ENCODE measurements at regions not wholly inside any gene's neighbourhood (a gene's known extent, or its start where the extent isn't known, plus 50 kb on each side); places are given as distances from the start of the nearest gene placed in this dataset.
"Not testable (repeated sequence)": the region's sequence is repeated elsewhere in the genome, so short reads cannot be mapped to it uniquely, and the experiment has no call there.

GRCh38 chr7:124201768-124202349 lies 169.0 kb upstream of the TMEM229A start:
- ATAC-seq: no peak
- intact Hi-C loops (cut with DNase I): no loop called here

DNA sequence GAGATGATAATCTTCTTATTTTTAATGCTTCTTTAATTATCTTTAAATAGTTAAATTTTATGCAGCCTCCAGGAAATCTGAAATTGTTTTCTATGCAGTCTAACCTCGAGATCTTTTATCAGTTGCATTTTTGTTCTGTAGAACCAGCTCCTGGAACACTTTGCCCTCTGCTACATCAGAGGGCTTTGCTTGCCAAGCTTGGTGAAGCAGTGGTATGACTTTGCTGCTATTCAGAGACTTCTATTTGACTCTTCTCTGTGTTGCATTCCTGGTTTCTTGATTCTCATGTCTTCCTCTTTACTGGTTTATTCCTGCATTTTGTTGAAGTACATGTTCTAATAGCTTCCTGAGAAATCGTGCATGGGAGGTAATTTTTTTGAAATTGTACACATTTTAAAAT lies 163.7 kb upstream of the TMEM229A start:
- DNase-seq (no peak), ATAC-seq (no peak)
- intact Hi-C loops (cut with DNase I): no loop called here

More at GRCh38 chr7:124201768-124202349, 169.0 kb upstream of the TMEM229A start:
- DNase-seq: no peak

GRCh38 chr7:124192885-124193284 lies 160.0 kb upstream of the TMEM229A start:
- ATAC-seq (no peak), DNase-seq (no peak)
- intact Hi-C loops (cut with DNase I): no loop called here

DNA sequence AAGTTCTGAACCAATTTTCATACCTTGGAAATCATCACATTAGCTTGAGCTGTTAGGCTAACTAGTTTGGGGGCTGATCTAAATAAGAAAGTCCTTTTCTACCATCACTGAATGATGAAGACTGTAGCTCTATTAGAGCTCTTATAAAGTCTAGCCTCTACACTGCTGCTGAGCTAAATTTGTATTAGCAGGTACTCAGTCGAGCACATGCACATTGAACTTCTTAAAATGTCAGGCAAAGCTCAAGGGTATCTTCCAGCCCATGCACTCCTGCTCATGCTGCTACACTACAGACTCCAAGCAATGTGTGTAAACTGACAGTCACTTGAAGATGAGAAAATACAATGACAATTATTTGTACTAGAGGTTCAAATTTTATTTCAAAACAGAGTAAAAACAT lies 158.8 kb upstream of the TMEM229A start:
- intact Hi-C loops (cut with DNase I): no loop called here
- DNase-seq (no peak), ATAC-seq (no peak)

DNA sequence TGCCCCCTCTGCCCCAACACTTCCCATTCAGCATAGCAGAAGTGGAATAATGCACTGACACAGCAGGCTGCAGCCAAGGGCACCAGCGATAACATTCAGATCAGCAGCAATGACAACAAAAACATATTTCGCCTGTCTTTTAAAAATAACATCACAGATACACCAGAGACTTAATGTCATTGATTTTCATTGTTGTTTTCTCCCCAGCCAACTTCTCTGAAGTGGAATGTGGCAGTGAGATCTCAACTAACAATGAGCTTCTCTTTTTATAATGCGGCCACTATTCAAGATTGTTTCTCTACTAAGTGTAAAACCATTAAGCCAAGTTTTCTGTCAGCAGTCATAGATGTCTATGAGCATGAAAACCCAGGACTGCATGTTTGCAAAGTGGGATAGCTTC lies 158.2 kb upstream of the TMEM229A start:
- intact Hi-C loops (cut with DNase I): no loop called here
- ATAC-seq (no peak), DNase-seq (no peak)

- intact Hi-C loops (cut with DNase I): no loop called here
Measured at GRCh38 chr7:124188576-124188975, 155.7 kb upstream of the TMEM229A start.

DNA sequence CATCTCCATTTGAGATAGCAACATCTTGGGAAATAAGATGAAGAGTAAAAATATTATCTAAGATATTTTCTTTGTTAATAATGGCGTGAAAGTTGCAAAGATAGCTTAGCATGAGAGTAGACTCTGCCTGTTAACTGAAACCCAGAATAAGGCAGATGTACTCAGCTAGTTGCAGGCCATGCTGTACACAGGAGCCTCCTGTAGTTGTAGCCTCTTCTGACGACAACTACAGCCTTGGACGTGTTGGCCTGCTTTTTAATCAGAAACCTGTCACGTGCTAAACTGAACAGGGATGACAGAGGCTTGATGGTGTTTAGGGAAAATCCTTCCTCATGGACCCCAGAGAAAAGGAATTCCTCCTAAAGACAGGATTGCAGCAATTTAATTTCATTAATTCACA lies 155.1 kb upstream of the TMEM229A start:
- DNase-seq: no peak
- intact Hi-C loops (cut with DNase I): no loop called here
- no peak for ATAC-seq

More at GRCh38 chr7:124188576-124188975, 155.7 kb upstream of the TMEM229A start:
- ATAC-seq: no peak
- DNase-seq: no peak

DNA sequence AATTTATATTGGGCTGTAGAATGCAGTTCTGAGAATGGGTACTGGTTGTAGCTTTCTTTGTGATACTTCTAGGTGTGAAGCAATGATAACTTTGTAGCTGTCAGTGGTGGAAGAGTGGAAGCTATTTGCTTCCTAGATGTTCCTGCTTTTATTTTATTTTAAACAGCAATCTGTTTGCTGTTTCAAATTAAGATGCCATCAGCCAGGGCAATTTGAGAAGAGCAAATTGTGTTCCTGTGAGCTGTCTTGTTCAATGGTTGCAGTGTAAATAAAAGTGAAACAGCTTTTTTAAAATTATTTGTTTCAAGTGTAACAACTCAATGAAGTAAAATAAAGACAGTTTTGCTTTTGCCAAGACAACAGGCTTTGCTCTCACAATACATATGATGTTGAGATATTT lies 150.8 kb upstream of the TMEM229A start:
- intact Hi-C loops (cut with DNase I): no loop called here
- DNase-seq (no peak), ATAC-seq (no peak)

DNA sequence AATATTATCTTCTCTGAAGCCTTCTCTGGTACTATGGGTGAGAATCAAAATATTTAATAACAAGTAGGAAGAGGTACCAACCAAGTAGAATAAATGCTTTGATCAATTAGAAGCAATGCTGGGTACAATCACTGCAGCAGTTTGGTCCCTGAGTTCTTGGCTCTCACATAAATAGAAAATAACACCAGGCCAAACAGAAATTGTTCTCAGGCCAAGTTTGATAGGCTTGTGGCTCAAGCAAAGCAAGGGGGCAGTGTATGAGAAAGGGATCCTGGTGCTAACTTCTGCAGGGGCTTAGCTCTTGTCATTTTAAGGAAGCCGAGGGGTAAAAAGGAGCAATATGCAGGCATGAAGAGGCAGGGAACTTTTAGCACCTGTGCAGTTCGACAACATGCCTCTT lies 146.8 kb upstream of the TMEM229A start:
- DNase-seq (no peak), ATAC-seq (no peak)
- intact Hi-C loops (cut with DNase I): no loop called here

DNA sequence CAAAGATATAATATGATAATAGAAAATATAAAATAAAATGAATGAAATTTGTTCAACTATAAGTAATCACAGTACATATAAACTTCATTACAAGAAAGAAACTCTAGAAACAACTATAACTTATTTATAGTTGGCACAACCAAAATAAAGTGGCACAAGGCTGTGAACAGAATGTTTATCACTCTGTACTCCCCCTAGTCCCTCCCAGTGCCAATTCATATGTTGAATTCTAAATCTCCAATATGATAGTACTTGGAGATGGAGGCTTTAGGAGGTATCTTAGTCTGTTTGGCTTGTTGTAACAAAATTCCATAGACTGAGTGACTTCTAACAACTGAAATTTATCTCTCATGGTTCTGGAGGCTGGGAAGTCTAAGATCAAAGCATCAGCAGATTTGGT lies 145.0 kb upstream of the TMEM229A start:
- intact Hi-C loops (cut with DNase I): no loop called here
- ATAC-seq: no peak

GRCh38 chr7:124171812-124172211 lies 138.9 kb upstream of the TMEM229A start:
- not testable (repeated sequence) for ATAC-seq, DNase-seq
- intact Hi-C loops (cut with DNase I): loop anchor here in 1 of 2 donors (2.0 kb wide), 1 partner anchor 613 kb away; no protein-coding TSS in a partner anchor

More for the DNA sequence above, 145.0 kb upstream of the TMEM229A start:
- no peak for DNase-seq

DNA sequence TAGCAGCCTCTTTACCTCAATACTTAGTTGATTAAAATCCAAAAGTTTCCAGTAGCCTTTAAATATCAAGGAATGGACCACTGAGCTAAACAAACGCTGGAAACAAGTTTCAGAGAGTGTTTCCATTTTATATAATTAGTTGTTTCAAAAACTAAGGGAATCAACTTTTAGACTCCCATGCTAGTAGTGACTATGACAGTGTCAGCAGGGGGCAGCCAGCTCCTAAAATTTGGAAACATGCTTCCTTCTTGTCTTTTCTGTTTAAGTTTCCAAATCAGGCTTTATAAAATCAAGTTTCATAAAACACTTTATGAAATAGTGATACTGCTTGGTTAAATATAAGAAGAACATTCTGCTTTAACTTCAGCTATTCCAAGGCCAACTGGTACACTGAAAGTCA lies 138.2 kb upstream of the TMEM229A start:
- DNase-seq (no peak), ATAC-seq (no peak)
- intact Hi-C loops (cut with DNase I): loop anchor here in 1 of 2 donors (2.0 kb wide), 1 partner anchor 614 kb away; no protein-coding TSS in a partner anchor

DNA sequence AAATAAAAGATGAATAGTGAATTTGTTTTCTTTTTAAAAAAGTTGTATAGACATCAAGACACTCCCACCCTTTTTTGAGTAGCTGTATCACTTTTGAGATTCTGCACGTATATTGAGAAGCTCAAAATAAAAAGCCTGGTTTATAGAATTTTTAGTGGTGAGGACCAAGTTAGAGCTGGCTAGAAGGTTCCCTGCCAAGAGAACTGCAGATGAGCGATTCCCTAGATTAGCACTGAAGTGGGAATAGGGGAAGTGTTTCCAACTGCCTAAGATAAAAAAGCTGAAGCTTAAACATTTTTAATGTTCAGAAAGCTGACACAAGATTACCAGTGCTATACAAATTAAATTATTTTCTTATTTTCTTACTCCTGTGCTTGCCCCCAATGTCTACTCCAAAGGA lies 135.7 kb upstream of the TMEM229A start:
- intact Hi-C loops (cut with DNase I): loop anchor here in 1 of 2 donors (10.0 kb wide), 1 partner anchor 626 kb away; no protein-coding TSS in a partner anchor
- DNase-seq (no peak), ATAC-seq (no peak)

- no peak for ATAC-seq
- DNase-seq: no peak
- intact Hi-C loops (cut with DNase I): loop anchor here in 1 of 2 donors (10.0 kb wide), 1 partner anchor 632 kb away; no protein-coding TSS in a partner anchor
Measured at GRCh38 chr7:124162667-124163066, 129.8 kb upstream of the TMEM229A start.

DNA sequence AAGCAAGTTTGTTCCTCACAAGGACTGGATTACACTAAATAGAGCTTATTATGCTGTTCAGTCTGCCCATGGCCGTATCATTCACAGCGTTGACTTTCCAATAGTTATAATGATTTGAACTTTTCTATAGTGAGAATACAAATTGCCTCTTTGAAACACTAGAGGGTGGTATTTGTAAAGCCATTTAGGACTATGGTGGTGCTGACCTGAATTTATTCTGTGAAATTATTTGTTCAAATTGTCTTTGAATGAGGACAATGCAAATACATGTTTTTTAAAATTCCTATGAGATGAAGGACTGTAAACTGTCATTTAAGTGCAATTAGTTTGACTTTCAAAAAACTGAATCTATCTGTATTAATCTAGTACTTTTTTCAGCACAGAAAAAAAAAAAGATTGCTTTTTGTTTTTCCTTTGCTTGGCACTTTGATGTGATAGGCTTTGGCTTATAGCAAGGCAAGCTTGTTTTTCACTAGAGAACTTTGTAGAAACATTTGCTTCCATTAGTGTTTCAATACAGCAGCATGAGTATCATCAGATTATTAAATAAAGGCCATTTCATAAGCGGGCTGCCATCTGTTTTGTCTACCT lies 122.7 kb upstream of the TMEM229A start:
- intact Hi-C loops (cut with DNase I): loop anchor here in 1 of 2 donors (5.0 kb wide), 1 partner anchor 632 kb away; no protein-coding TSS in a partner anchor
- ATAC-seq: no peak

DNA sequence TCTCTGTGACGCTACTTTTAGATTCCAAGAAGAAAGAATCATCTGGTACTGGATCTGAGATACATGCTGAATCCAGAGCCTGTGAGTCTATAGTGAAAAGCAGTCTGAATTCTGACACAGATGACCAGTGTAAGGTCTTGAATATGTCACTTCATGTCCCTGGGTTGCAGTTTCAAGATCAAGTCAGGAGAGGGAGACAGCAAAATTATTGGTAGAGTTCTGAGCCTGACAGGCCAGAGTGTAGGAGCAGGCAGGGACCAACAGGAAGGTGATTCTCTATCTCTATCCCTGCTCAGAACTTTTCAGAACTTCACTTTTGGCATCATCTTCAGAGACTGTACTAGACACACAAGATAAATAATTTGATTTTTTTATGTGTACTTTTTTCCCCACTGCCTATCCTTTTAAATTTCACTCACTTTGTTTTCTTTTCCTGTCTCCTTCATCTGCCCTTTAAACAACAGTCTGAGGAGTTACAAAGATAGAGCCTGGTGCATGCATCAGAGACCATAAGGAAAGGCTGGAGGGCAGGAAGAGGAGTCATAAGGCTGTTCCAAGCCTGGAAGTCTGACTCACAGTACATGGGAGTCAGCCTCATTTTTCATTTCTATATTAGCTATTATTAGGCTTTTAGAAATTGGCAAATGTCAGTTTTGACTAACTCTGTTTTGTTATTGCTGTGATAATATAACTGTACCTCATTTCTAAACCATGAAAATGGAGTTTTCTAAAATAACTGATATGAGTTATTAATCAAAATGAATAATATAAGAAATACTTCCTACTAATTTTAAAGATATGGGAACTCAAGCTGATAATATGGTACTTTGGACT lies 120.2 kb upstream of the TMEM229A start:
- intact Hi-C loops (cut with DNase I): no loop called here
- DNase-seq: no peak
- peak in 1 of 2 donors; percentile 38 for ATAC-seq

More for the DNA sequence above, 122.7 kb upstream of the TMEM229A start:
- DNase-seq: no peak

DNA sequence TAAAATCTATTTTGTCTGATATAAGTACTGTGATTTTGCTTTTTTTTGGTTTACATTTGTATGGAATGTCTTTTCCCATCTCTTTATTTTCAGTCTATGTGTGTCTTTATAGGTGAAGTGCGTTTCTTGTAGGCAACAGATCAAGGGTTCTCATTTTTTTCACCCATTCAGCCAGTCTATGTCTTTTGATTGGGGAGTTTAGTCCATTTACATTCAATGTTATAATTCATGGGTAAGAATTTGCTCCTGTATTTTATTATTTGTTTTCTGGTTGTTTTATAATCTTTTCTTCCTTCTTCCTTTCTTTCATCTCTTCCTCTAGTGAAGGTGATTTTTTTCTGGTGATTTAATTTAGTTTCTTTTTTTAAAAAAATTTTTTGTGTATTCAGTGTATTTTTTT lies 104.8 kb upstream of the TMEM229A start:
- ATAC-seq (no peak), DNase-seq (no peak)
- intact Hi-C loops (cut with DNase I): no loop called here

GRCh38 chr7:124124201-124124600 lies 91.3 kb upstream of the TMEM229A start:
- intact Hi-C loops (cut with DNase I): no loop called here
- ATAC-seq: no peak
- DNase-seq: no peak

DNA sequence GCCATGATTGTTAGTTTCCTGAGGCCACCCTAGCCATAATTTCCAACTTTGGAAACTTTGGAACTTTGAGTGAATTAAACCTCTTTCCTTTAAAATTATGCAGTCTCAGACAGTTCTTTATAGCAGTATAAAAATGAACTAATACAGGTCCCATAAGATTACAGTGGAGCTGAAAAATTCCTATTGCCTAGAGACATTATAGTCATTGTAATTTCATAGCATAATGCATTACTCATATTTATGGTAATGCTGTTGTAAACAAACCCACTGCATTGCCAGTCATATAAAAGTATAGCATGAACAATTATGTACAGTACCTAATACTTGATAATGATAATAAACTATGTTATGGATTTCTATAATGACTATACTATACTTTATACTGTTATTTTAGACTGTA lies 88.0 kb upstream of the TMEM229A start:
- intact Hi-C loops (cut with DNase I): no loop called here
- DNase-seq (no peak), ATAC-seq (no peak)

DNA sequence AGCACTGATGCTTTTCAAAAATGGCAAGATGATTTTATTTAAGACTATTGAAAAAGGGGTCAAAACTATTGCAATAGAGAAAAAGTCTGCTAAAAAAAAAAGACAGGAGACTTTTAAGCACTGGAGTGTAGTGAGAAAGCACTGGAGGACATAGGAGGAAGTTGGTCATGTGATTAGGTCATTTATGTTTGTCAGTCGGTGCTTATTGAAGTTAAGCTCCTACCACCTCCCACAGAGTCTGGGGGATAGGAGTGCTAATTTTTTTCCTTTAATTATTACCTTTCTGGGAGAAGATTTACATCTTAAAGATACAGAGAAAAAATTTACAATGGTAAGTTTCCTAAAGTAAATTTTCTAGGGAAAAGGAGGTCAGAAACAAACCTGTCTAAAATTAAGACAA lies 80.2 kb upstream of the TMEM229A start:
- no peak for ATAC-seq
- no peak for DNase-seq
- intact Hi-C loops (cut with DNase I): no loop called here
